Smooth muscle cell (in vitro differentiated cells): ENCODE measurements at regions not wholly inside any gene's neighbourhood (a gene's known extent, or its start where the extent isn't known, plus 50 kb on each side); places are given as distances from the start of the nearest gene placed in this dataset.

ENCODE experiments used
- DNase-seq: peaks from one replicate; lab custom pipeline; 2025; ENCODE audit not compliant: unreplicated experiment; lab: John Stamatoyannopoulos, UW
- H2AFZ ChIP-seq: fragments of 200-600 bp; sonication (generic); 2 replicates; pipeline ENCODE4 v1.6.0; 2016; ENCODE audit warnings: antibody characterized with exemption, low read depth, mild to moderate bottlenecking
- H3F3A ChIP-seq: fragments of 200-600 bp; sonication (generic); 2 replicates; pipeline ENCODE4 v1.6.0; 2017; ENCODE audit warnings: antibody characterized with exemption, low read depth
- H3K27ac ChIP-seq: fragments of 200-600 bp; sonication (generic); 2 replicates; pipeline ENCODE4 v1.5.1; 2016; ENCODE audit warnings: low read depth, mild to moderate bottlenecking
- H3K27me3 ChIP-seq: fragments of 200-600 bp; sonication (generic); 2 replicates; pipeline ENCODE4 v1.6.1; 2016; ENCODE audit warnings: low read depth, mild to moderate bottlenecking
- H3K36me3 ChIP-seq: fragments of 200-600 bp; sonication (generic); 2 replicates; pipeline ENCODE4 v1.5.1; 2016; ENCODE audit warnings: low read depth
- H3K4me1 ChIP-seq: fragments of 200-600 bp; sonication (generic); 2 replicates; pipeline ENCODE4 v1.5.1; 2016; ENCODE audit warnings: low read depth
- H3K4me2 ChIP-seq: fragments of 200-600 bp; sonication (generic); 2 replicates; pipeline ENCODE4 v1.6.0; 2016; ENCODE audit warnings: mild to moderate bottlenecking
- H3K4me3 ChIP-seq: fragments of 200-600 bp; sonication (generic); 2 replicates; pipeline ENCODE4 v1.5.1; 2016; ENCODE audit warnings: mild to moderate bottlenecking
- H3K79me2 ChIP-seq: fragments of 200-600 bp; sonication (generic); 2 replicates; pipeline ENCODE4 v1.6.0; 2016; ENCODE audit warnings: low read depth, mild to moderate bottlenecking
- H3K9ac ChIP-seq: fragments of 200-600 bp; sonication (generic); 2 replicates; pipeline ENCODE4 v1.6.0; 2016; ENCODE audit warnings: low read depth
- H3K9me3 ChIP-seq: fragments of 200-600 bp; sonication (generic); replicated peaks from 2 replicates; pipeline ENCODE4 v1.5.1; 2016; ENCODE audit warnings: low read depth
- H4K20me1 ChIP-seq: fragments of 200-600 bp; sonication (generic); 2 replicates; pipeline ENCODE4 v1.6.0; 2016; ENCODE audit warnings: low read depth
- CTCF ChIP-seq: fragments of 200-600 bp; sonication (generic); IDR thresholded peaks from 2 replicates; pipeline ENCODE4 v1.5.1; 2017; ENCODE audit warnings: borderline replicate concordance, mild to moderate bottlenecking, antibody characterized with exemption; ENCODE audit not compliant: insufficient read depth, poor library complexity, severe bottlenecking
- WGBS: methylation state at CpG from one replicate; pipeline ENCODE4 v1.1.7; 2016; ENCODE audit warnings: low lambda C conversion rate; 5-methylcytosine and 5-hydroxymethylcytosine counted together

- no peaks in the 10 kb centered on the region for H3K27me3 ChIP-seq
- no peak overlapping the region for H3K4me3 ChIP-seq
- H4K20me1 ChIP-seq = no peaks in the 10 kb centered on the region
- no peaks in the 10 kb centered on the region for H3F3A ChIP-seq
- no peaks in the 10 kb centered on the region for H3K36me3 ChIP-seq
- no peak overlapping the region for H3K27ac ChIP-seq
- no peak overlapping the region for H3K4me2 ChIP-seq
- no peak overlapping the region for H2AFZ ChIP-seq
- no peaks in the 10 kb centered on the region for H3K4me1 ChIP-seq
- TF ChIP-seq CTCF = no peak
- no peak overlapping the region for H3K9ac ChIP-seq
- DNase-seq = no peak
- no peaks in the 10 kb centered on the region for H3K9me3 ChIP-seq
- no peaks in the 10 kb centered on the region for H3K79me2 ChIP-seq
These were observed 192.4 kb downstream of the FAT4 start for GRCh38 chr4:125507141-125507540.

- Histone ChIP-seq H3K27ac (no peak overlapping the region), H2AFZ (no peak overlapping the region), H3K4me1 (no peaks in the 10 kb centered on the region), H4K20me1 (no peaks in the 10 kb centered on the region), H3K9me3 (no peaks in the 10 kb centered on the region), H3K36me3 (no peaks in the 10 kb centered on the region), H3K9ac (no peak overlapping the region), H3K79me2 (no peaks in the 10 kb centered on the region), H3K4me2 (no peak overlapping the region), H3K27me3 (no peaks in the 10 kb centered on the region), H3K4me3 (no peak overlapping the region), H3F3A (no peaks in the 10 kb centered on the region)
- DNase-seq = no peak
- TF ChIP-seq CTCF = no peak
- 96% methylated on average over 3 of the region's 3 CpGs for WGBS
These were observed 197.0 kb downstream of the FAT4 start for GRCh38 chr4:125511715-125512114.

DNA sequence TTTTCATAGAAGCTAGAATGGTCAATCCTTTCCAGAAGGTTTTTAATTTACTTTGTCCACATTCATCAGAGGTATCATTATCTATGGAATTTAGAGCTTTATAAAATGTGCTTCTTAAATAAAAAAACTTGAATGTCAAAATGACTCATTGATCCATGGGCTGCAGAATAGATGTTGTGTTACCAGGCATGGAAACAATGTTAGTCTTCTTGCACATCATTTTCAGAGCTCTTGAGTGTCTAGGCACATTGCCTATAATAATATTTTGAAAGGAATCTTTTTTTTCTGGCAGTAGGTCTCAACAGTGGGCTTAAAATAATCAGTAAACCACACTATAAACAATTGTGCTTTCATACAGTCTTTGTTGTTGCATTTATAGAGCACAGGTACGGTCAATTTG is 200.3 kb downstream of the FAT4 start:
- Histone ChIP-seq H3K79me2 (no peaks in the 10 kb centered on the region), H3K9me3 (no peaks in the 10 kb centered on the region), H2AFZ (no peak overlapping the region), H3K4me2 (no peak overlapping the region), H3K4me3 (no peak overlapping the region), H3K27ac (no peak overlapping the region), H3K4me1 (no peaks in the 10 kb centered on the region), H4K20me1 (no peaks in the 10 kb centered on the region), H3K36me3 (no peaks in the 10 kb centered on the region), H3F3A (no peaks in the 10 kb centered on the region), H3K27me3 (no peaks in the 10 kb centered on the region), H3K9ac (no peak overlapping the region)
- 94% methylated on average over 1 of the region's 1 CpG for WGBS
- TF ChIP-seq CTCF = no peak
- DNase-seq = no peak

- H3K36me3 ChIP-seq = no peaks in the 10 kb centered on the region
- H3K9ac ChIP-seq = no peak overlapping the region
- DNase-seq = no peak
- no peak for TF ChIP-seq CTCF
- H3K4me1 ChIP-seq = no peaks in the 10 kb centered on the region
- H3K27ac ChIP-seq = no peak overlapping the region
- no peak overlapping the region for H2AFZ ChIP-seq
- H3K9me3 ChIP-seq = no peaks in the 10 kb centered on the region
- no peaks in the 10 kb centered on the region for H3K79me2 ChIP-seq
- no peak overlapping the region for H3K4me3 ChIP-seq
- H4K20me1 ChIP-seq = no peaks in the 10 kb centered on the region
- WGBS = 92% methylated on average over 2 of the region's 2 CpGs
- no peaks in the 10 kb centered on the region for H3F3A ChIP-seq
- H3K27me3 ChIP-seq = no peaks in the 10 kb centered on the region
- H3K4me2 ChIP-seq = no peak overlapping the region
These were observed 203.1 kb downstream of the FAT4 start for GRCh38 chr4:125517831-125518230.
